ENCODE measurements at regions not wholly inside any gene's neighbourhood (a gene's known extent, or its start where the extent isn't known, plus 50 kb on each side); places are given as distances from the start of the nearest gene placed in this dataset.

- TF ChIP-seq CTCF (IDR thresholded peaks at IDR 0.05; ENCODE audit: borderline replicate concordance, control extremely low read depth, extremely low read depth, insufficient read depth, missing control alignments) = no peak
- DNase-seq (ENCODE audit: low spot score) = no peak
- in situ Hi-C loops (cut with MboI; ENCODE audit: low sequenced_read_pairs, unreplicated experiment) = no loop called here
Observed at GRCh38 chr5:27727254-27727653, 688.9 kb upstream of the CDH9 start.

- no peak for TF ChIP-seq CTCF (IDR thresholded peaks at IDR 0.05; ENCODE audit: borderline replicate concordance, control extremely low read depth, extremely low read depth, insufficient read depth, missing control alignments)
- DNase-seq (ENCODE audit: low spot score) = no peak
- in situ Hi-C loops (cut with MboI; ENCODE audit: low sequenced_read_pairs, unreplicated experiment) = no loop called here
Observed at GRCh38 chr5:27722337-27722736, 684.0 kb upstream of the CDH9 start.

GRCh38 chr5:27708534-27708933 is 670.1 kb upstream of the CDH9 start:
- no peak for DNase-seq (ENCODE audit: low spot score)
- in situ Hi-C loops (cut with MboI; ENCODE audit: low sequenced_read_pairs, unreplicated experiment) = no loop called here
- TF ChIP-seq CTCF (IDR thresholded peaks at IDR 0.05; ENCODE audit: borderline replicate concordance, control extremely low read depth, extremely low read depth, insufficient read depth, missing control alignments) = no peak

- in situ Hi-C loops (cut with MboI; ENCODE audit: low sequenced_read_pairs, unreplicated experiment) = no loop called here
- no peak for TF ChIP-seq CTCF (IDR thresholded peaks at IDR 0.05; ENCODE audit: borderline replicate concordance, control extremely low read depth, extremely low read depth, insufficient read depth, missing control alignments)
- no peak for DNase-seq (ENCODE audit: low spot score)
Observed at GRCh38 chr5:27706832-27707231, 668.4 kb upstream of the CDH9 start.

GRCh38 chr5:27705661-27706060 is 667.3 kb upstream of the CDH9 start:
- no peak for DNase-seq (ENCODE audit: low spot score)
- in situ Hi-C loops (cut with MboI; ENCODE audit: low sequenced_read_pairs, unreplicated experiment) = no loop called here
- TF ChIP-seq CTCF (IDR thresholded peaks at IDR 0.05; ENCODE audit: borderline replicate concordance, control extremely low read depth, extremely low read depth, insufficient read depth, missing control alignments) = no peak

- in situ Hi-C loops (cut with MboI; ENCODE audit: low sequenced_read_pairs, unreplicated experiment) = no loop called here
- TF ChIP-seq CTCF (IDR thresholded peaks at IDR 0.05; ENCODE audit: borderline replicate concordance, control extremely low read depth, extremely low read depth, insufficient read depth, missing control alignments) = no peak
Observed at GRCh38 chr5:27701931-27702903, 663.8 kb upstream of the CDH9 start.

More at GRCh38 chr5:27701931-27702903, 663.8 kb upstream of the CDH9 start:
- no peak for DNase-seq (ENCODE audit: low spot score)

All from GM13976 (cell line).